IPS DF 6.9 (cell line): ENCODE measurements at regions not wholly inside any gene's neighbourhood (a gene's known extent, or its start where the extent isn't known, plus 50 kb on each side); places are given as distances from the start of the nearest gene placed in this dataset.

Source experiments
- DNase-seq: peaks from one replicate; pipeline ENCODE4 v3.0.0-alpha.2; 2013; ENCODE audit warnings: low read depth, low spot score
- H3K27ac ChIP-seq: one replicate; pipeline ENCODE4 v1.5.1; 2013; ENCODE audit warnings: low read length, control low read depth
- H3K27me3 ChIP-seq: 2 replicates; pipeline ENCODE4 v1.6.1; 2013; ENCODE audit warnings: mild to moderate bottlenecking, low read length; ENCODE audit not compliant: control insufficient read depth, insufficient read depth
- H3K36me3 ChIP-seq: 2 replicates; pipeline ENCODE4 v1.6.1; 2013; ENCODE audit warnings: low read length; ENCODE audit not compliant: control insufficient read depth, insufficient read depth
- H3K4me1 ChIP-seq: 2 replicates; pipeline ENCODE4 v1.6.1; 2013; ENCODE audit warnings: low read length; ENCODE audit not compliant: control insufficient read depth, insufficient read depth
- H3K4me3 ChIP-seq: 2 replicates; pipeline ENCODE4 v1.5.1; 2013; ENCODE audit warnings: mild to moderate bottlenecking, low read length
- H3K9me3 ChIP-seq: 2 replicates; pipeline ENCODE4 v1.6.1; 2013; ENCODE audit warnings: low read length, inconsistent platforms; ENCODE audit not compliant: control insufficient read depth, insufficient read depth
- WGBS: extraction: QIAGEN DNeasy Blood & Tissue Kit; methylation state at CpG from one replicate; pipeline ENCODE4 v1.1.7; 2013; ENCODE audit warnings: mixed read lengths, missing lambda C conversion rate; ENCODE audit not compliant: insufficient read length, insufficient coverage; 5-methylcytosine and 5-hydroxymethylcytosine counted together

GRCh38 chr3:145817870-145818483 lies 343.0 kb downstream of the PLOD2 start:
- no peak overlapping the region for H3K27ac ChIP-seq
- WGBS, result 100% methylated on average over 1 of the region's 4 CpGs
- H3K4me1 ChIP-seq, result no peaks in the 10 kb centered on the region
- no peaks in the 10 kb centered on the region for H3K36me3 ChIP-seq
- no peak for DNase-seq
- H3K4me3 ChIP-seq, result no peak overlapping the region
- H3K27me3 ChIP-seq, result no peaks in the 10 kb centered on the region
- H3K9me3 ChIP-seq, result no peaks in the 10 kb centered on the region

GRCh38 chr3:145820170-145820569 lies 340.8 kb downstream of the PLOD2 start:
- no peaks in the 10 kb centered on the region for H3K27me3 ChIP-seq
- H3K4me1 ChIP-seq, result no peaks in the 10 kb centered on the region
- no peaks in the 10 kb centered on the region for H3K9me3 ChIP-seq
- WGBS, result no CpG with 5 or more reads among the region's 2 CpGs
- no peak overlapping the region for H3K4me3 ChIP-seq
- no peak for DNase-seq
- no peaks in the 10 kb centered on the region for H3K36me3 ChIP-seq
- H3K27ac ChIP-seq, result no peak overlapping the region

GRCh38 chr3:145842294-145842902 lies 318.6 kb downstream of the PLOD2 start:
- DNase-seq, result no peak
- no peak overlapping the region for H3K4me3 ChIP-seq
- H3K36me3 ChIP-seq, result no peaks in the 10 kb centered on the region
- no peaks in the 10 kb centered on the region for H3K4me1 ChIP-seq
- H3K9me3 ChIP-seq, result no peaks in the 10 kb centered on the region
- H3K27ac ChIP-seq, result no peak overlapping the region
- no peaks in the 10 kb centered on the region for H3K27me3 ChIP-seq
- WGBS, result no CpG with 5 or more reads among the region's 2 CpGs

DNA sequence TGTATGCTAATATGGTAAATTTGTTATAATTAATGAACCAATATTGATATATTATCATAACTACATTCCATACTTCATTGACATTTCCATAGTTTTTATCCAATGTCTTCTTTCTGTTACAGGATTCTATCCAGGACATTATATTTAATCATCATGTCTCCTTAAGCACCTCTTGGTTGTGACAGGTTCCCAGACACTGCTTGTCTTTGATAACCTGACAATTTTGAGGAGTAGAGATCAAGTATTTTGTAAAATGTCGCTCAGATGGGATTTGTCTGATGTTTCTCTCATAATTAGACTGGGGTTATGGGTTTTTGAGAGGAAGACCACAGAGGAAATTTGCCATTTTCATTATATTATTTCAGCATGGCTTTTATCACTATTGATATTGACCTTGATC lies 317.4 kb downstream of the PLOD2 start:
- no peaks in the 10 kb centered on the region for H3K27me3 ChIP-seq
- H3K4me3 ChIP-seq, result no peak overlapping the region
- no peaks in the 10 kb centered on the region for H3K36me3 ChIP-seq
- H3K9me3 ChIP-seq, result no peaks in the 10 kb centered on the region
- no peak overlapping the region for H3K27ac ChIP-seq
- H3K4me1 ChIP-seq, result no peaks in the 10 kb centered on the region
- no peak for DNase-seq
- no CpG with 5 or more reads among the region's 1 CpG for WGBS

DNA sequence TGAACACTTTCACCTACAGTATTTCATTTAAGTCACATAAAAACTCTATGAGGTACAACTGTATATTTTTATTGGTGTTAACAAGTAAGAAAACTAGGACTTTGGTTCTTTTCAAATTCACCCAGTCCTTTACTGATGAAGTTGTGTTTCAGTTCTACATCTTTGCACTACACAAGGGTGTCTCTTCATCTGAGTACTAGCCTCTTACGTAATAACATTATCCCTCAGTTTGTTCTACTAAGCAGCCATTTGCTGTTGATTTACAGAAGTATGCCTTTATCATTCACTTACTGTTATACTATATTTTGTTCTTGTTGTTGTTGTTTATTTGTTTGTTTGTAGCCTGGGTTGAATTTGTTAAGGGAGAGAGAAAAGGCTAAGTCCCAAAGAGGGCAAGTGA lies 311.9 kb downstream of the PLOD2 start:
- no peak overlapping the region for H3K4me3 ChIP-seq
- no peaks in the 10 kb centered on the region for H3K36me3 ChIP-seq
- H3K4me1 ChIP-seq, result no peaks in the 10 kb centered on the region
- no peaks in the 10 kb centered on the region for H3K9me3 ChIP-seq
- no peaks in the 10 kb centered on the region for H3K27me3 ChIP-seq
- H3K27ac ChIP-seq, result no peak overlapping the region
- no peak for DNase-seq
- WGBS, result no CpG with 5 or more reads among the region's 1 CpG

GRCh38 chr3:145854499-145854898 lies 306.5 kb downstream of the PLOD2 start:
- no peaks in the 10 kb centered on the region for H3K9me3 ChIP-seq
- H3K27me3 ChIP-seq, result no peaks in the 10 kb centered on the region
- no peak overlapping the region for H3K27ac ChIP-seq
- no peaks in the 10 kb centered on the region for H3K4me1 ChIP-seq
- WGBS, result no CpG with 5 or more reads among the region's 2 CpGs
- H3K36me3 ChIP-seq, result no peaks in the 10 kb centered on the region
- DNase-seq, result no peak
- no peak overlapping the region for H3K4me3 ChIP-seq

- Histone ChIP-seq H3K9me3 (no peaks in the 10 kb centered on the region), H3K27me3 (no peaks in the 10 kb centered on the region), H3K4me3 (no peak overlapping the region), H3K27ac (no peak overlapping the region), H3K4me1 (no peaks in the 10 kb centered on the region), H3K36me3 (no peaks in the 10 kb centered on the region)
- no peak for DNase-seq
- no CpG with 5 or more reads among the region's 1 CpG for WGBS
Observed at GRCh38 chr3:145857956-145858355, 303.0 kb downstream of the PLOD2 start.

DNA sequence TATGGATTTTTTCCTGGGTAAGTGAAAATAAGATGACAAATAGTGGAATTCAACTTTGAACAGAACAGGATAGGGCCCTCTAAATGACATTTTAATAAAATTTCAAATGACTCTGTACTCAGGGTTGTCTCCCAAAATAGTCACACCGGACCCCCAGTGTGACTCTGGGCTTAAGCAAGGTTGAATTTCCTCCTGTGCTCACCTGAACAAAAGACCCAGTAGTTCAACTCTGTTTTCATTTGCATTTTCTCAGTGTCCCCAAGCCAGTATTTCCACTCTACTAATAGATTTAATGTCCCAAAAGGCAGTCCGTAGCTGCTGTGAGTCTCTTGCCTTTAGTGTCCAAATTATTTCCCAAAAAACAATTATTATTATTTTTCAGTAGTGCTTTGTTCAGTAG lies 296.6 kb downstream of the PLOD2 start:
- no peaks in the 10 kb centered on the region for H3K27me3 ChIP-seq
- no peaks in the 10 kb centered on the region for H3K4me1 ChIP-seq
- no peaks in the 10 kb centered on the region for H3K36me3 ChIP-seq
- no peaks in the 10 kb centered on the region for H3K9me3 ChIP-seq
- H3K4me3 ChIP-seq, result no peak overlapping the region
- DNase-seq, result no peak
- H3K27ac ChIP-seq, result no peak overlapping the region
- WGBS, result no CpG with 5 or more reads among the region's 2 CpGs

DNA sequence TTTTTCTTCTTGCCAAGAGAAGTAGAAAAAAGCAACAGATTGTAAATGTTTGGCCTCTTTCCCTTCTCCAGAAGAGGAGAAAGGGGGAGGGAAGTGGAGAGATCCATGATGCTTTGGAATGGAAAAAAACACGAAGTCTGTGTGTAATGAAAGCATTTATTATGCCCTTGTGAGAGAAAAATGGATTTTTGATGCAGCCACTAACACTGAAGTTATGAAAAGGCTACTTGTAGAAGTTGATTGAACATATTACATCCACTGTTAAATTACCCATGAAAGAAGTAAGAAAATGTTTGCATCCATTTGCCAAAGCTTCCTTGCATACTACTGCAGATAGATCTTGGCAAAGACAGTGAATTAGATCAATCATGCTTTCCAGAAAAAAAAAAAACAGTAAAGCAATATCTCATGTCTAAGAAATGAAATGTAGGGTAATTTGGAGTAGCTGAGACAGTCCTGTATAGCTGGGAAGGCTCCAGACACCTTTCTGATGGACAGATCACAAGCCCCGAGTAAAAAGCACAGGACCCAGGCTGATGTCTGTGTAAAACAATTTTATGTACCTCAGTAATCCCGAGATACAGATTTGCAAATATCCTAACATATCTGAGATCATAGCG lies 295.5 kb downstream of the PLOD2 start:
- Histone ChIP-seq H3K27ac (no peak overlapping the region), H3K9me3 (no peaks in the 10 kb centered on the region), H3K36me3 (no peaks in the 10 kb centered on the region), H3K4me1 (no peaks in the 10 kb centered on the region), H3K27me3 (no peaks in the 10 kb centered on the region), H3K4me3 (no peak overlapping the region)
- DNase-seq, result no peak
- WGBS, result no CpG with 5 or more reads among the region's 4 CpGs

GRCh38 chr3:145869958-145870357 lies 291.0 kb downstream of the PLOD2 start:
- WGBS, result no CpG with 5 or more reads among the region's 1 CpG
- Histone ChIP-seq H3K27me3 (no peaks in the 10 kb centered on the region), H3K4me1 (no peaks in the 10 kb centered on the region), H3K36me3 (no peaks in the 10 kb centered on the region), H3K9me3 (no peaks in the 10 kb centered on the region), H3K4me3 (no peak overlapping the region), H3K27ac (no peak overlapping the region)
- no peak for DNase-seq

- no CpG with 5 or more reads among the region's 2 CpGs for WGBS
- no peak for DNase-seq
Observed at GRCh38 chr3:145882436-145882835, 278.5 kb downstream of the PLOD2 start.

More at GRCh38 chr3:145882436-145882835, 278.5 kb downstream of the PLOD2 start:
- Histone ChIP-seq H3K4me3 (no peak overlapping the region), H3K4me1 (no peaks in the 10 kb centered on the region), H3K27ac (no peak overlapping the region), H3K27me3 (no peaks in the 10 kb centered on the region), H3K9me3 (no peaks in the 10 kb centered on the region), H3K36me3 (no peaks in the 10 kb centered on the region)
